ENCODE measurements at regions not wholly inside any gene's neighbourhood (a gene's known extent, or its start where the extent isn't known, plus 50 kb on each side); places are given as distances from the start of the nearest gene placed in this dataset.
A peak's percentile ranks its signal among the peaks of the same experiment; 100 is the strongest.

- Mint-ChIP-seq H3K4me1 (no peaks in the 10 kb centered on the region), H3K36me3 (ENCODE audit: low read depth) (no peaks in the 10 kb centered on the region), H3K27ac (peak overlapping the region in 1 of 3 experiments; percentile 54), H3K27me3 (ENCODE audit: low read depth) (no peaks in the 10 kb centered on the region), H3K9me3 (no peaks in the 10 kb centered on the region), H3K4me3 (no peak overlapping the region)
- TF ChIP-seq CTCF (IDR thresholded peaks at IDR 0.05; ENCODE audit: unreplicated experiment in 3 of 3): no peak
Observed at GRCh38 chr3:103977417-103977816, 1389.3 kb upstream of the ALCAM start.

- no peak overlapping the region for H3K27ac Mint-ChIP-seq
- TF ChIP-seq CTCF (IDR thresholded peaks at IDR 0.05; ENCODE audit: unreplicated experiment in 3 of 3): peak in 1 of 3 experiments; percentile 20
- H3K9me3 Mint-ChIP-seq: peaks cover 7% of the 10 kb centered on the region
- H3K27me3 Mint-ChIP-seq (ENCODE audit: low read depth): no peaks in the 10 kb centered on the region
- no peaks in the 10 kb centered on the region for H3K4me1 Mint-ChIP-seq
- no peaks in the 10 kb centered on the region for H3K36me3 Mint-ChIP-seq (ENCODE audit: low read depth)
- no peak overlapping the region for H3K4me3 Mint-ChIP-seq
Observed at GRCh38 chr3:103991461-103992115, 1375.1 kb upstream of the ALCAM start.

- Mint-ChIP-seq H3K9me3 (peaks cover 7% of the 10 kb centered on the region), H3K27me3 (ENCODE audit: low read depth) (no peaks in the 10 kb centered on the region), H3K4me3 (no peak overlapping the region), H3K4me1 (no peaks in the 10 kb centered on the region), H3K27ac (no peak overlapping the region), H3K36me3 (ENCODE audit: low read depth) (no peaks in the 10 kb centered on the region)
- TF ChIP-seq CTCF (IDR thresholded peaks at IDR 0.05; ENCODE audit: unreplicated experiment in 3 of 3): no peak
Observed at GRCh38 chr3:103992469-103992868, 1374.2 kb upstream of the ALCAM start.

GRCh38 chr3:104004956-104005355, 1361.8 kb upstream of the ALCAM start:
- Mint-ChIP-seq H3K27me3 (ENCODE audit: low read depth) (no peaks in the 10 kb centered on the region), H3K9me3 (no peaks in the 10 kb centered on the region), H3K36me3 (ENCODE audit: low read depth) (no peaks in the 10 kb centered on the region), H3K27ac (no peak overlapping the region), H3K4me3 (no peak overlapping the region), H3K4me1 (no peaks in the 10 kb centered on the region)
- no peak for TF ChIP-seq CTCF (IDR thresholded peaks at IDR 0.05; ENCODE audit: unreplicated experiment in 3 of 3)

- H3K4me1 Mint-ChIP-seq: no peaks in the 10 kb centered on the region
- TF ChIP-seq CTCF (IDR thresholded peaks at IDR 0.05; ENCODE audit: unreplicated experiment in 3 of 3): no peak
Observed at GRCh38 chr3:104005815-104006214, 1360.9 kb upstream of the ALCAM start.

GRCh38 chr3:104018541-104018940, 1348.2 kb upstream of the ALCAM start:
- Mint-ChIP-seq H3K4me3 (no peak overlapping the region), H3K27me3 (ENCODE audit: low read depth) (no peaks in the 10 kb centered on the region), H3K9me3 (peaks cover 18% of the 10 kb centered on the region), H3K4me1 (no peaks in the 10 kb centered on the region), H3K27ac (no peak overlapping the region), H3K36me3 (ENCODE audit: low read depth) (no peaks in the 10 kb centered on the region)
- TF ChIP-seq CTCF (IDR thresholded peaks at IDR 0.05; ENCODE audit: unreplicated experiment in 3 of 3): no peak

More at GRCh38 chr3:104005815-104006214, 1360.9 kb upstream of the ALCAM start:
- H3K9me3 Mint-ChIP-seq: no peaks in the 10 kb centered on the region
- no peak overlapping the region for H3K4me3 Mint-ChIP-seq
- no peaks in the 10 kb centered on the region for H3K36me3 Mint-ChIP-seq (ENCODE audit: low read depth)
- no peaks in the 10 kb centered on the region for H3K27me3 Mint-ChIP-seq (ENCODE audit: low read depth)
- no peak overlapping the region for H3K27ac Mint-ChIP-seq
